K562 (cell line): ENCODE measurements at regions not wholly inside any gene's neighbourhood (a gene's known extent, or its start where the extent isn't known, plus 50 kb on each side); places are given as distances from the start of the nearest gene placed in this dataset.

Source experiments
- ATAC-seq: fragments of 200-7000 bp; cut with Tn5 transposase; 3 replicates; pipeline ENCODE4 v1.9.1; 2020; ENCODE audit warnings: moderate library complexity
- BruUV-seq: library from RNA; stranded (reverse); fragments of 400-500 nt; replicated peaks from 2 replicates; lab custom pipeline; 2021; lab: Mats Ljungman, UMichigan
- CTCF ChIA-PET: fragments of 300-600 bp; formaldehyde crosslinking; extraction: SDS; loops from one replicate; lab custom pipeline; 2021; ENCODE audit warnings: low intra/inter-chr PET ratio; lab: Yijun Ruan, JAX
- POLR2A ChIA-PET: fragments of 300-600, 350-650 bp; sonication (Branson Sonifier 250); formaldehyde crosslinking; extraction: SDS; loops from one replicate; lab custom pipeline; 2021; ENCODE audit warnings: antibody characterized with exemption, inconsistent platforms; lab: Yijun Ruan, JAX
- DNase-seq, 4 experiments: peaks; one replicate each; pipeline versions ENCODE4 v3.0.0 to v3.0.0-alpha.2; 2011 to 2018; ENCODE audit warnings: low spot score in 3 of 4, mixed read lengths in 3 of 4; ENCODE audit errors: extremely low read depth in 1 of 4
- FAIRE-seq: peaks from 2 replicates; lab custom pipeline; 2011; peaks lifted over from hg19 to GRCh38; lab: Jason Lieb, UNC
- H2AFZ ChIP-seq: 2 replicates; pipeline ENCODE4 v1.6.0; 2011; ENCODE audit warnings: low read depth, low read length, control low read depth, inconsistent platforms
- H3K27ac ChIP-seq: fragments of 200-600 bp; 3 replicates; pipeline ENCODE4 v1.8.0; 2011; ENCODE audit warnings: low read depth, mild to moderate bottlenecking, control low read depth, inconsistent platforms, low read length, moderate library complexity, mixed read lengths; ENCODE audit errors: extremely low read depth
- H3K27me3 ChIP-seq, 2 experiments: fragments of 300-600 bp in 1 of 2; 2 replicates in 1 of 2; 3 replicates in 1 of 2; pipeline versions ENCODE4 v1.6.0 to v1.8.0; 2011; ENCODE audit warnings: inconsistent platforms in 2 of 2, low read length in 2 of 2, mild to moderate bottlenecking in 1 of 2, mixed read lengths in 1 of 2, moderate library complexity in 1 of 2; ENCODE audit not compliant: control insufficient read depth in 2 of 2, insufficient read depth in 2 of 2
- H3K36me3 ChIP-seq: fragments of 300-600 bp; 3 replicates; pipeline ENCODE4 v1.8.0; 2011; ENCODE audit warnings: mild to moderate bottlenecking, low read length, inconsistent platforms; ENCODE audit not compliant: control insufficient read depth, insufficient read depth
- H3K4me1 ChIP-seq, 2 experiments: fragments of 200-600 bp in 1 of 2; replicated peaks in 1 of 2; 2 replicates in 1 of 2; 3 replicates in 1 of 2; pipeline versions ENCODE4 v1.5.1 to v1.8.0; 2011; ENCODE audit warnings: inconsistent platforms in 2 of 2, low read length in 2 of 2, mild to moderate bottlenecking in 1 of 2, mixed read lengths in 1 of 2, moderate library complexity in 1 of 2; ENCODE audit not compliant: control insufficient read depth in 2 of 2, insufficient read depth in 2 of 2
- H3K4me2 ChIP-seq: 2 replicates; pipeline ENCODE4 v1.6.1; 2011; ENCODE audit warnings: low read length, control low read depth, inconsistent platforms, mixed read lengths; ENCODE audit not compliant: insufficient read depth
- H3K4me3 ChIP-seq: fragments of 200-600 bp; sonication (generic), shearing (Covaris generic); 2 replicates; pipeline ENCODE4 v1.5.1; 2016; ENCODE audit warnings: control low read depth, inconsistent platforms
- H3K79me2 ChIP-seq: fragments of 200-600 bp; 3 replicates; pipeline ENCODE4 v1.8.0; 2011; ENCODE audit warnings: low read length, inconsistent platforms; ENCODE audit not compliant: control insufficient read depth, insufficient read depth
- H3K9ac ChIP-seq, 2 experiments: 2 replicates each; pipeline versions ENCODE4 v1.6.0 to v1.6.1; 2011; ENCODE audit warnings: low read depth in 2 of 2, low read length in 2 of 2, control low read depth in 1 of 2, inconsistent platforms in 1 of 2, mild to moderate bottlenecking in 1 of 2, mixed read lengths in 1 of 2; ENCODE audit not compliant: insufficient read depth in 1 of 2
- H3K9me1 ChIP-seq: one replicate; pipeline ENCODE4 v1.6.0; 2011; ENCODE audit warnings: inconsistent platforms, mild to moderate bottlenecking, low read length, moderate library complexity; ENCODE audit not compliant: control insufficient read depth, insufficient read depth
- H3K9me3 ChIP-seq: replicated peaks from 2 replicates; pipeline ENCODE4 v1.5.1; 2011; ENCODE audit warnings: low read depth, low read length, inconsistent platforms; ENCODE audit not compliant: control insufficient read depth, insufficient read depth
- H4K20me1 ChIP-seq: replicated peaks from 2 replicates; pipeline ENCODE4 v1.6.1; 2011; ENCODE audit warnings: low read length, inconsistent platforms, mixed read lengths; ENCODE audit not compliant: control insufficient read depth, insufficient read depth
- NONO ChIP-seq, 2 experiments: fragments of 200-400 bp in 1 of 2; fragments of 450-650 bp in 1 of 2; formaldehyde crosslinking in 1 of 2; IDR thresholded peaks; 2 replicates each; pipeline ENCODE4 v1.6.1; 2017; ENCODE audit warnings: low read depth in 2 of 2, mild to moderate bottlenecking in 2 of 2, moderate library complexity in 2 of 2, low read length in 1 of 2
- POLR3A ChIP-seq: IDR thresholded peaks from 2 replicates; pipeline ENCODE4 v1.6.1; 2011; ENCODE audit warnings: borderline replicate concordance, mild to moderate bottlenecking, moderate library complexity; ENCODE audit not compliant: insufficient read length, insufficient read depth; ENCODE audit errors: extremely low read depth
- PRMT5 ChIP-seq: sonication (generic); formaldehyde crosslinking; IDR thresholded peaks from 2 replicates; pipeline ENCODE4 v1.5.0; 2020; ENCODE audit warnings: missing genetic modification reagents
- ZNF274 ChIP-seq: IDR thresholded peaks from 2 replicates; pipeline ENCODE4 v1.6.1; 2011; ENCODE audit warnings: low read depth, mild to moderate bottlenecking, low read length, moderate library complexity, borderline replicate concordance
- ZNF668 ChIP-seq: fragments of 250-450 bp; sonication (Bioruptor Pico); IDR thresholded peaks from 2 replicates; pipeline ENCODE4 v1.8.0; 2022; ENCODE audit warnings: mild to moderate bottlenecking, inconsistent platforms
- WGBS: fragments of 100-300 bp; shearing (Covaris generic); methylation state at CpG from one replicate; pipeline ENCODE4 v1.1.6; 2016; ENCODE audit warnings: low coverage, mixed read lengths; ENCODE audit not compliant: insufficient coverage; ENCODE audit errors: missing lambda C conversion rate; 5-methylcytosine and 5-hydroxymethylcytosine counted together
- in situ Hi-C: fragments of 300-500 bp; cut with MboI; formaldehyde crosslinking; loops from 4 replicates; pipeline ENCODE4 v1.15.0; 2018; ENCODE audit warnings: inconsistent platforms, mixed read lengths
- intact Hi-C: fragments of 100-400 bp; cut with micrococcal nuclease; formaldehyde crosslinking; loops from 2 replicates; pipeline ENCODE4 v1.14.2; 2022
- TF ChIP-seq, protein P1 (sequence below): fragments of 450-650 bp; IDR thresholded peaks from 2 replicates; pipeline ENCODE4 v1.7.0; 2016; ENCODE audit warnings: borderline replicate concordance
- TF ChIP-seq, protein P2 (sequence below): fragments of 250-450 bp; sonication (Bioruptor Pico); IDR thresholded peaks from 2 replicates; pipeline ENCODE4 v1.8.0; 2022; ENCODE audit warnings: inconsistent platforms

DNA sequence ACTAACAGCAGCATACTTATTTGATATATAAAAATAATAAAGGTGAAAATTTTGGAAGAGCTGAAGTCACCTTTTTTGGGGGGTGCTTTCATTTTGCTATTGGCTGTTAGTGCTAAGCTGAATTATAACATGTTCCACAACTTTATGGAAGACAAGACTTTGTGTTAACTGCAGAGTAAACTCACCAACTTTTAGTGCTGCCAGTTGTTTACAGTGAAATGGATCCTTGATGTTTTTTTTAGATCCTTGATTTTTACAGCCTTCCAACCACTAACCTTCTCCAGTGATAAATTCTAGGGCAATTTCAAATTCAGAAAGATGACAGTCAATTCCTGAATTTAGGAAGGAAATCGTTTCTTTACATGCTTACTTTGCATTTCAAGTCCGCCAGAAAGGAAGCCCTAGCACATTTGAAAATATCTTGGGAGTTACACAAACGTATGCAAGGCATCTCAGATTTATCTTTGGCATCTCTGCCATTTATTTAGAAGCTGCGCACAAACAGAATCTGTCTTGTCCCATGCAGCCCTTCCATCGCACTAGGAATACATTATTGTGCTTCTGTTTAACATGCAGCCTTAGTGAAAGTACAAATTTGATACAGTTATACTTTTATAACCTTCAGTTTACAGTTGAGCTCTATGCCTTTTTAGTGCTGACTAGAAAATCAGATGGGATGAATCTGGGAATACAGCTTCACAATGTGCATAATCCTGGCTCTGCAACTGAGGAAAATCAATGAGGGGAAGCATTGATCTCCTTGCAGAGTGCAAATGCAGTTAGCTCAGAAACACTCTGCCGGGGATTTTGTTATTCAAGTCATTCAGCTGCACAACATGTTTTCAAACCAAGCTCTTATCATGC lies 142.4 kb upstream of the ZNF608 start:
- H3K27me3 ChIP-seq = no peaks in the 10 kb centered on the region
- BruUV-seq = no TSS peak
- intact Hi-C loops (no loop called here), in situ Hi-C loops (no loop called here)
- H3K4me3 ChIP-seq = no peak overlapping the region
- ChIA-PET CTCF (no interaction called here), POLR2A (no interaction called here)
- no peak overlapping the region for H3K4me2 ChIP-seq
- no peak for DNase-seq
- 31% methylated on average over 6 of the region's 6 CpGs for WGBS
- no peak for FAIRE-seq
- H3K9ac ChIP-seq = no peak overlapping the region
- no peak for ATAC-seq
- no peaks in the 10 kb centered on the region for H3K79me2 ChIP-seq
- 0 out of 2 replicates have a peak overlapping the region, but pooled peaks have one; percentile 25 for H2AFZ ChIP-seq
- H3K9me1 ChIP-seq = no peaks in the 10 kb centered on the region
- H3K36me3 ChIP-seq = no peaks in the 10 kb centered on the region
- H3K9me3 ChIP-seq = no peaks in the 10 kb centered on the region
- no peak overlapping the region for H3K27ac ChIP-seq
- no peaks in the 10 kb centered on the region for H4K20me1 ChIP-seq
- no peaks in the 10 kb centered on the region for H3K4me1 ChIP-seq
- TF ChIP-seq ZNF274 (no peak), PRMT5 (CRISPR knock-in tag) (no peak), NONO (IDR thresholded peaks at IDR 0.05; ENCODE audit: low read depth in 2 of 2, low read length in 1 of 2) (no peak), POLR3A (no peak), ZNF668 (CRISPR knock-in tag) (no peak)
- TF ChIP-seq, protein P1, sequence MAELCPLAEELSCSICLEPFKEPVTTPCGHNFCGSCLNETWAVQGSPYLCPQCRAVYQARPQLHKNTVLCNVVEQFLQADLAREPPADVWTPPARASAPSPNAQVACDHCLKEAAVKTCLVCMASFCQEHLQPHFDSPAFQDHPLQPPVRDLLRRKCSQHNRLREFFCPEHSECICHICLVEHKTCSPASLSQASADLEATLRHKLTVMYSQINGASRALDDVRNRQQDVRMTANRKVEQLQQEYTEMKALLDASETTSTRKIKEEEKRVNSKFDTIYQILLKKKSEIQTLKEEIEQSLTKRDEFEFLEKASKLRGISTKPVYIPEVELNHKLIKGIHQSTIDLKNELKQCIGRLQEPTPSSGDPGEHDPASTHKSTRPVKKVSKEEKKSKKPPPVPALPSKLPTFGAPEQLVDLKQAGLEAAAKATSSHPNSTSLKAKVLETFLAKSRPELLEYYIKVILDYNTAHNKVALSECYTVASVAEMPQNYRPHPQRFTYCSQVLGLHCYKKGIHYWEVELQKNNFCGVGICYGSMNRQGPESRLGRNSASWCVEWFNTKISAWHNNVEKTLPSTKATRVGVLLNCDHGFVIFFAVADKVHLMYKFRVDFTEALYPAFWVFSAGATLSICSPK = no peak
- TF ChIP-seq, protein P2, sequence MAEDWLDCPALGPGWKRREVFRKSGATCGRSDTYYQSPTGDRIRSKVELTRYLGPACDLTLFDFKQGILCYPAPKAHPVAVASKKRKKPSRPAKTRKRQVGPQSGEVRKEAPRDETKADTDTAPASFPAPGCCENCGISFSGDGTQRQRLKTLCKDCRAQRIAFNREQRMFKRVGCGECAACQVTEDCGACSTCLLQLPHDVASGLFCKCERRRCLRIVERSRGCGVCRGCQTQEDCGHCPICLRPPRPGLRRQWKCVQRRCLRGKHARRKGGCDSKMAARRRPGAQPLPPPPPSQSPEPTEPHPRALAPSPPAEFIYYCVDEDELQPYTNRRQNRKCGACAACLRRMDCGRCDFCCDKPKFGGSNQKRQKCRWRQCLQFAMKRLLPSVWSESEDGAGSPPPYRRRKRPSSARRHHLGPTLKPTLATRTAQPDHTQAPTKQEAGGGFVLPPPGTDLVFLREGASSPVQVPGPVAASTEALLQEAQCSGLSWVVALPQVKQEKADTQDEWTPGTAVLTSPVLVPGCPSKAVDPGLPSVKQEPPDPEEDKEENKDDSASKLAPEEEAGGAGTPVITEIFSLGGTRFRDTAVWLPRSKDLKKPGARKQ (CRISPR knock-in tag) = no peak
